K562 (cell line): ENCODE measurements at regions not wholly inside any gene's neighbourhood (a gene's known extent, or its start where the extent isn't known, plus 50 kb on each side); places are given as distances from the start of the nearest gene placed in this dataset.

Experiments used
- ATAC-seq: fragments of 200-7000 bp; cut with Tn5 transposase; 3 replicates; pipeline ENCODE4 v1.9.1; 2020; ENCODE audit warnings: moderate library complexity
- BruUV-seq: library from RNA; stranded (reverse); fragments of 400-500 nt; replicated peaks from 2 replicates; lab custom pipeline; 2021; lab: Mats Ljungman, UMichigan
- CTCF ChIA-PET: fragments of 300-600 bp; formaldehyde crosslinking; extraction: SDS; loops from one replicate; lab custom pipeline; 2021; ENCODE audit warnings: low intra/inter-chr PET ratio; lab: Yijun Ruan, JAX
- POLR2A ChIA-PET: fragments of 300-600, 350-650 bp; sonication (Branson Sonifier 250); formaldehyde crosslinking; extraction: SDS; loops from one replicate; lab custom pipeline; 2021; ENCODE audit warnings: antibody characterized with exemption, inconsistent platforms; lab: Yijun Ruan, JAX
- DNase-seq, 4 experiments: peaks; one replicate each; pipeline versions ENCODE4 v3.0.0 to v3.0.0-alpha.2; 2011 to 2018; ENCODE audit warnings: low spot score in 3 of 4, mixed read lengths in 3 of 4; ENCODE audit errors: extremely low read depth in 1 of 4
- FAIRE-seq: peaks from 2 replicates; lab custom pipeline; 2011; peaks lifted over from hg19 to GRCh38; lab: Jason Lieb, UNC
- H2AFZ ChIP-seq: 2 replicates; pipeline ENCODE4 v1.6.0; 2011; ENCODE audit warnings: low read depth, low read length, control low read depth, inconsistent platforms
- H3K27ac ChIP-seq: fragments of 200-600 bp; 3 replicates; pipeline ENCODE4 v1.8.0; 2011; ENCODE audit warnings: low read depth, mild to moderate bottlenecking, control low read depth, inconsistent platforms, low read length, moderate library complexity, mixed read lengths; ENCODE audit errors: extremely low read depth
- H3K27me3 ChIP-seq, 2 experiments: fragments of 300-600 bp in 1 of 2; 2 replicates in 1 of 2; 3 replicates in 1 of 2; pipeline versions ENCODE4 v1.6.0 to v1.8.0; 2011; ENCODE audit warnings: inconsistent platforms in 2 of 2, low read length in 2 of 2, mild to moderate bottlenecking in 1 of 2, mixed read lengths in 1 of 2, moderate library complexity in 1 of 2; ENCODE audit not compliant: control insufficient read depth in 2 of 2, insufficient read depth in 2 of 2
- H3K36me3 ChIP-seq: fragments of 300-600 bp; 3 replicates; pipeline ENCODE4 v1.8.0; 2011; ENCODE audit warnings: mild to moderate bottlenecking, low read length, inconsistent platforms; ENCODE audit not compliant: control insufficient read depth, insufficient read depth
- H3K4me1 ChIP-seq, 2 experiments: fragments of 200-600 bp in 1 of 2; replicated peaks in 1 of 2; 2 replicates in 1 of 2; 3 replicates in 1 of 2; pipeline versions ENCODE4 v1.5.1 to v1.8.0; 2011; ENCODE audit warnings: inconsistent platforms in 2 of 2, low read length in 2 of 2, mild to moderate bottlenecking in 1 of 2, mixed read lengths in 1 of 2, moderate library complexity in 1 of 2; ENCODE audit not compliant: control insufficient read depth in 2 of 2, insufficient read depth in 2 of 2
- H3K4me2 ChIP-seq: 2 replicates; pipeline ENCODE4 v1.6.1; 2011; ENCODE audit warnings: low read length, control low read depth, inconsistent platforms, mixed read lengths; ENCODE audit not compliant: insufficient read depth
- H3K4me3 ChIP-seq: fragments of 200-600 bp; sonication (generic), shearing (Covaris generic); 2 replicates; pipeline ENCODE4 v1.5.1; 2016; ENCODE audit warnings: control low read depth, inconsistent platforms
- H3K79me2 ChIP-seq: fragments of 200-600 bp; 3 replicates; pipeline ENCODE4 v1.8.0; 2011; ENCODE audit warnings: low read length, inconsistent platforms; ENCODE audit not compliant: control insufficient read depth, insufficient read depth
- H3K9ac ChIP-seq, 2 experiments: 2 replicates each; pipeline versions ENCODE4 v1.6.0 to v1.6.1; 2011; ENCODE audit warnings: low read depth in 2 of 2, low read length in 2 of 2, control low read depth in 1 of 2, inconsistent platforms in 1 of 2, mild to moderate bottlenecking in 1 of 2, mixed read lengths in 1 of 2; ENCODE audit not compliant: insufficient read depth in 1 of 2
- H3K9me1 ChIP-seq: one replicate; pipeline ENCODE4 v1.6.0; 2011; ENCODE audit warnings: inconsistent platforms, mild to moderate bottlenecking, low read length, moderate library complexity; ENCODE audit not compliant: control insufficient read depth, insufficient read depth
- H3K9me3 ChIP-seq: replicated peaks from 2 replicates; pipeline ENCODE4 v1.5.1; 2011; ENCODE audit warnings: low read depth, low read length, inconsistent platforms; ENCODE audit not compliant: control insufficient read depth, insufficient read depth
- H4K20me1 ChIP-seq: replicated peaks from 2 replicates; pipeline ENCODE4 v1.6.1; 2011; ENCODE audit warnings: low read length, inconsistent platforms, mixed read lengths; ENCODE audit not compliant: control insufficient read depth, insufficient read depth
- MXI1 ChIP-seq: IDR thresholded peaks from 2 replicates; pipeline ENCODE4 v1.6.1; 2011; ENCODE audit warnings: low read depth, mild to moderate bottlenecking, improper control_type of control experiment, low read length
- RB1 ChIP-seq: fragments of 450-650 bp; IDR thresholded peaks from 2 replicates; pipeline ENCODE4 v1.6.1; 2017; ENCODE audit warnings: low read depth, mild to moderate bottlenecking
- SPI1 ChIP-seq: IDR thresholded peaks from 2 replicates; pipeline ENCODE4 v1.6.1; 2011; ENCODE audit warnings: low read depth, low read length, control low read depth, borderline replicate concordance
- SRSF3 ChIP-seq: fragments of 200-400 bp; formaldehyde crosslinking; IDR thresholded peaks from 2 replicates; pipeline ENCODE4 v1.6.1; 2016; ENCODE audit warnings: mild to moderate bottlenecking, low read length, moderate library complexity; ENCODE audit not compliant: insufficient read depth
- UBTF ChIP-seq, 2 experiments: IDR thresholded peaks; 2 replicates each; pipeline ENCODE4 v1.6.1; 2012; ENCODE audit warnings: improper control_type of control experiment in 2 of 2, low read depth in 2 of 2, low read length in 2 of 2, borderline replicate concordance in 1 of 2
- ZNF408 ChIP-seq: fragments of 250-450 bp; sonication (Bioruptor Pico); IDR thresholded peaks from 2 replicates; pipeline ENCODE4 v1.4.0; 2020; ENCODE audit warnings: low read depth, mild to moderate bottlenecking, moderate library complexity
- WGBS: fragments of 100-300 bp; shearing (Covaris generic); methylation state at CpG from one replicate; pipeline ENCODE4 v1.1.6; 2016; ENCODE audit warnings: low coverage, mixed read lengths; ENCODE audit not compliant: insufficient coverage; ENCODE audit errors: missing lambda C conversion rate; 5-methylcytosine and 5-hydroxymethylcytosine counted together
- in situ Hi-C: fragments of 300-500 bp; cut with MboI; formaldehyde crosslinking; loops from 4 replicates; pipeline ENCODE4 v1.15.0; 2018; ENCODE audit warnings: inconsistent platforms, mixed read lengths
- intact Hi-C: fragments of 100-400 bp; cut with micrococcal nuclease; formaldehyde crosslinking; loops from 2 replicates; pipeline ENCODE4 v1.14.2; 2022

GRCh38 chr4:34280131-34280530, 1964.2 kb downstream of the ARAP2 start:
- Histone ChIP-seq H3K27ac (no peak overlapping the region), H3K36me3 (no peaks in the 10 kb centered on the region), H4K20me1 (no peaks in the 10 kb centered on the region), H3K4me2 (no peak overlapping the region), H3K9me1 (no peaks in the 10 kb centered on the region), H3K4me3 (no peak overlapping the region), H2AFZ (no peak overlapping the region), H3K27me3 (no peaks in the 10 kb centered on the region), H3K79me2 (no peaks in the 10 kb centered on the region), H3K4me1 (no peaks in the 10 kb centered on the region), H3K9me3 (no peaks in the 10 kb centered on the region), H3K9ac (no peak overlapping the region)
- CTCF ChIA-PET, result no interaction called here
- BruUV-seq, result no TSS peak
- DNase-seq, result no peak
- FAIRE-seq, result no peak
- 0% methylated on average over 2 of the region's 2 CpGs for WGBS
- ATAC-seq, result no peak
- intact Hi-C loops, result no loop called here
- TF ChIP-seq SPI1, result no peak
- TF ChIP-seq MXI1, result no peak
- no peak for TF ChIP-seq ZNF408 (CRISPR knock-in tag)
- no peak for TF ChIP-seq UBTF (IDR thresholded peaks at IDR 0.05; ENCODE audit: borderline replicate concordance in 1 of 2, low read depth in 2 of 2, low read length in 2 of 2)
- TF ChIP-seq SRSF3, result no peak
- no peak for TF ChIP-seq RB1
- in situ Hi-C loops, result no loop called here
- POLR2A ChIA-PET, result no interaction called here
